ENCODE measurements at regions not wholly inside any gene's neighbourhood (a gene's known extent, or its start where the extent isn't known, plus 50 kb on each side); places are given as distances from the start of the nearest gene placed in this dataset.

DNA sequence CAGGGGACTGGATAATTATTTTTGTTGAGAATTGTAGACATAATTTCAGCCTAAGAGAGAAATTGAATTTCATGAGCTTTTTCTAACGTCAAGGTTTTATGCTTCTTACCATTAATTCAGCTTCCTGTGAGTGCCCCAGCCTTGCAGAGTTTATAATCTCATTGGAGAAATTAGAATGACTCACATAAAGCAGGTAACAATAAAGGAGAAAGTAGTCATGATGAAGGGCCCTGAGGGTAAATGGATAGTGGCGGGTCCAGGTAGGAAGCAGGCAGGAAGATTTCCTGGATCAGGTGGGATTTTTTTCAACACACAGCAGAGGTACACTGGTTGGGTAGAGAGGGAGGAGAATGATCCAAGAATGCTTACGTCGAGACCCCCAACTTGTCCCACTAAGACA lies 311.4 kb downstream of the BARHL2 start:
- DNase-seq: no peak
- Mint-ChIP-seq H3K27me3 (peaks cover 6 to 15% (median 9%) of the 10 kb centered on the region in 3 donors), H3K4me1 (no peaks in the 10 kb centered on the region), H3K27ac (no peak overlapping the region), H3K9me3 (peaks cover 0 to 4% (median 2%) of the 10 kb centered on the region in 7 donors), H3K36me3 (no peaks in the 10 kb centered on the region), H3K4me3 (no peak overlapping the region)
- no peak for ATAC-seq (ENCODE audit: low read depth in 2 of 2)

DNA sequence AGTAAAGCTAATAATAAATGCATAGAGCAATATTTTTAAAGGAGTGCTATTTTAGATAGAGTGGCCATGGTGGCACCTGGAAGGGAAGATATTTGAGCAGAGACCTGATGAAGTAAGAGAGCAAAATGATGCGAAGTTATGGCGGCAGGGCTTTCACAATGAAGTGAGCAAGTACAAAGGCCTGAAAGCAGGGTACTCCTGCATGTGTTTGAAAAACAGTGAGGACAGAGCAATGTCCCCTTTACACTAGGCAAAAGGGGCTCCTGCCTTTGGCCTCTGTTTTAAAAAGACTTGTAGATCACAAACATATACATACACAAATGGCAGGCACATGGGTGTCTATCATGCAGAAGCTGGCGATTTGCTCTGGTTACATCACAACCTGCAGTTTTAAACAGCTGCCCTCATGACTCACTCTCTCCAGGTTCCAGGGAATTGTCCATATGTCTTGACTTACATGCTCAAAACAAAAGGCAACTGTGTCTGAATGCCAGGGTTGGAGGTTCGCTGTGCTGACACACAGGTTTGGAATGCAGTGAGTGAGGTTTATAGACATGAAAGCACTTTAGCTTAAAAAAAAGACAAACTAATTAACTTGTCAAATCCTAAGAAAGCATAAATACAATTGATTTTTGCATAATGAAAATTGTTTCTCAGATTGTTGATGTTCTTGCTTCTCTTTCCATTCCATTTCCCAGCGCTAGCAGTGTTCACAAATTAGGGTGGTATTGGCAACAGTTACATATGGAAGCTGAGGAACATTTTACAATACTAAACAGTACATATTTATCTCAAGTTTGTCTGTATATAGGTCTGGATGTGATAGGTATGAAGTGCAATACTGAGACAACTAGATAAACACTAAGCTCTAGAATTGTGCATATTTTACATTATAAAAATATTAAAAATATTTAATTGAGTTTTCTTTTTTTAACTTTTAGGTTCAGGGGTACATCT lies 313.9 kb downstream of the BARHL2 start:
- ATAC-seq (ENCODE audit: low read depth in 2 of 2) (no peak), DNase-seq (no peak)
- peaks cover 0 to 6% (median 2%) of the 10 kb centered on the region in 7 donors for H3K9me3 Mint-ChIP-seq
- H3K4me3 Mint-ChIP-seq: no peak overlapping the region
- no peaks in the 10 kb centered on the region for H3K4me1 Mint-ChIP-seq
- H3K27ac Mint-ChIP-seq: no peak overlapping the region
- peaks cover 0 to 20% (median 6%) of the 10 kb centered on the region in 3 donors for H3K27me3 Mint-ChIP-seq
- H3K36me3 Mint-ChIP-seq: no peaks in the 10 kb centered on the region

DNA sequence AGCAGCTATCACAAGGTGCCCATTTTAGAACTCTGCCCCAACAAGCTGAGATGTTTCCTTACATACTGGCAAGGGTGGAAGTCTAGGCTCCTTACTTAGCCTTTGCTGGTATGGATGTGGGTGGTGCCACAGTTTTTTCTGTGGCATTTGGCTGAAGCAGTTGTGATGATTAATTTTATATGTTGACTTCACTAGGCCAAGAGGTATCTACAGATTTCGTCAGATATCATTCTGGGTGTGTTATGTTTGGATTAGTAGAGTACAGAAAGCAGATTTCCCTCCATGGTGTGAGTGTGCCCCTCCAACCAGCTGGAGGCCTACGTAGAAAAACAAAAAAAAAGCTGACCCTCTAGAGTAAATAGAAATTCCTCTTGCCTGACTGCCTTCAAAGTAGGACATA lies 317.0 kb downstream of the BARHL2 start:
- Mint-ChIP-seq H3K4me3 (no peak overlapping the region), H3K27me3 (peaks cover 0 to 11% (median 6%) of the 10 kb centered on the region in 3 donors), H3K27ac (no peak overlapping the region), H3K4me1 (no peaks in the 10 kb centered on the region), H3K36me3 (no peaks in the 10 kb centered on the region), H3K9me3 (peaks cover 0 to 6% (median 0%) of the 10 kb centered on the region in 7 donors)
- ATAC-seq (ENCODE audit: low read depth in 2 of 2) (no peak), DNase-seq (no peak)

DNA sequence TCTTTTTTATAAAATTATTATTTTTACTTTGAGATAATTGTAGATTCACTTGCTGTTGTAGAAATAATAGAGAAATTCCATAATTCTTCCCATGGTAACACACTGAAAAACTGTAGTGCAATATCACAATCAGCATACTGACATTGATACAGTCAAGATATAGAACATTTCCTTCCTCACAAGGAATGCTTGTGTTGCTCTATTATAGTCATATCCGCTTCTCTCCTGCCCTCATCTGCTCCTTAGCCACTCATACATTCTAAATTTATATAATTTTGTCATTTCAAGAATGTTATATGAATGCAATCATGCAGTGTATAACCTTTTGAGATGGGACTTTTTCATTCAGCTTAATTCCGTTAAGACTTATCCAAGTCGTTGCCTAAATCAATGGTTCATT lies 320.2 kb downstream of the BARHL2 start:
- Mint-ChIP-seq H3K36me3 (no peaks in the 10 kb centered on the region), H3K9me3 (peaks cover 0 to 8% (median 0%) of the 10 kb centered on the region in 7 donors), H3K4me3 (no peak overlapping the region), H3K27me3 (peaks cover 0 to 6% (median 5%) of the 10 kb centered on the region in 3 donors), H3K4me1 (no peaks in the 10 kb centered on the region), H3K27ac (no peak overlapping the region)
- no peak for DNase-seq
- ATAC-seq (ENCODE audit: low read depth in 2 of 2): no peak

DNA sequence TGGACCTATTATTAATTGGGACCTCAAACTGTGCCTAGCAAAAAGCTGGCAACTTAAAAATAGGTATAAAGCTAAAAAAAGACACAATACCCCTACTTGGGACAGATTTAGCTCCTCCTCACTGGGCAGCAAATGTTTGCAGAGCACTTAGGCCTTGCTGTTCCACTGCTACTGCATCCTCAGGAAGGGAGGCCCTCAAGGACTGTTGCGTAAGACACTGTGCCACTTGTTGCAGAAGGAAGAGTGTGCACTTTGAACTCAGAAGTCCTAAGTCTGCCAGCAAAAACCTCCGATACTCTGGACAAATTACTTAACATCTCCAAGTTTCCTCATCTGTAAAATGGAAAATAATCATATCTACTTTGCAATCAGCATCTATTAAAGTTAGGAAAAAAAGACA lies 322.9 kb downstream of the BARHL2 start:
- DNase-seq (no peak), ATAC-seq (ENCODE audit: low read depth in 2 of 2) (no peak)
- H3K27me3 Mint-ChIP-seq: peaks cover 0 to 9% (median 0%) of the 10 kb centered on the region in 3 donors
- no peak overlapping the region for H3K4me3 Mint-ChIP-seq
- no peaks in the 10 kb centered on the region for H3K36me3 Mint-ChIP-seq
- H3K9me3 Mint-ChIP-seq: peaks cover 0 to 10% (median 0%) of the 10 kb centered on the region in 7 donors
- no peak overlapping the region for H3K27ac Mint-ChIP-seq
- H3K4me1 Mint-ChIP-seq: no peaks in the 10 kb centered on the region

DNA sequence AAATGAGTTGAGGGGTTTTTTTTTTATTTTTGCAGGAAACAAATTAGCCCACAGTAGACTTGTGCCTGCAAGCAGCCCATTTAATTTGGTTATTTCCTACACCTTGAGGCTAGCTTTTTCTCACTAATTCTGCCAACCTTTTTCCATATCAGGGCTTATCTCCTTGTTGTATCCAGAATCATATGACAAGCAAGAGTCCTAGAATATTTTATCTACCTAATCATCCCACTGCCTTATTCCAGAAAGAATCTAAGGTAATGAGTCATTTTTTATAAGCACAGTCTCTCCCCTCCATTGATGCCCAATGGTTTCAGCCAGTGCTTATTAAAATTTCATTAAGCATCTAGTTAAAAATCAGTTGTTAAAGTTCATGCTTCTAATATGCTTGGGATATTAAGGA lies 324.1 kb downstream of the BARHL2 start:
- ATAC-seq (ENCODE audit: low read depth in 2 of 2): no peak
- Mint-ChIP-seq H3K27ac (no peak overlapping the region), H3K4me1 (no peaks in the 10 kb centered on the region), H3K4me3 (no peak overlapping the region), H3K9me3 (peaks cover 0 to 10% (median 0%) of the 10 kb centered on the region in 7 donors), H3K27me3 (peaks cover 0 to 9% (median 0%) of the 10 kb centered on the region in 3 donors), H3K36me3 (no peaks in the 10 kb centered on the region)
- no peak for DNase-seq

DNA sequence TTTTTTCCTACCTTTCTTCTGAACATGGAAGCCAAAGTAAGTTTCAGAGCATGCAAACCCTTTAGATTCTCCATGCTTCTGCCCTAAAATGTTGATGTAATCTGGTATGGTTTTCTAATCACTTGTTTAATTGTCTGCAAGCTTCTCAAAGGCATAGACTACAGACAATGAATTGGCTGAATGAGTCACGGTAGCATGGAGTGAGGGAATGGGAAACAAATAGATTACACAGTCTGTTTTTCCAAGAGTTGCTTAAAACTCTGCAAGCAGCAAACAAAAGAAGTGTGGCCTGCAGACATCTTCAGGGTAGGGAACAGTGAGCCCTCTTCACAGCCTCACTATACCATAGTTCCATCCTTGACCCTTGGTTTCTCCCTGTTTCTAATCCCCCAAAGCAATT lies 326.0 kb downstream of the BARHL2 start:
- ATAC-seq (ENCODE audit: low read depth in 2 of 2): no peak
- H3K4me1 Mint-ChIP-seq: no peaks in the 10 kb centered on the region

DNA sequence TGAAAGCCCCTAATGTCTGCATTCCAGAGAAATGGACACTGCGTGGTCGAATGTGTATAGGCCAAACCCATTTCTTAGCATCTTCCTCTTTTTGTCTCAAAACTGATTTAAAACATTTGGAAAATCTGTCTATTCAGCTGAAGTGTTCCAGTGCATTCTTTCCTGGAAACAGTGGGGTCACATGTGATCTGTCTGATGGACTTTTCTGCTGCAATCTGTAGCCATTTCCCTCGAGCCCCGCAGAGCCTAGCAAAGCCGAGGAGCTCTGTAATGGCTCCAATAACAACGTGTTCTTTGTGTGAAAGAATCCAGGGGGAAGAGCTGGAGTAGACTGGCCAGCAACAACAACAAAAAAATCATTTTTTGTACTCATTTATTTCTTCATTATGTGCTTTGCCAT lies 329.3 kb downstream of the BARHL2 start:
- DNase-seq: no peak
- no peak for ATAC-seq (ENCODE audit: low read depth in 2 of 2)

More for the DNA sequence above, 326.0 kb downstream of the BARHL2 start:
- peaks cover 0 to 9% (median 0%) of the 10 kb centered on the region in 3 donors for H3K27me3 Mint-ChIP-seq
- no peak overlapping the region for H3K4me3 Mint-ChIP-seq
- H3K36me3 Mint-ChIP-seq: no peaks in the 10 kb centered on the region
- peaks cover 0 to 10% (median 0%) of the 10 kb centered on the region in 7 donors for H3K9me3 Mint-ChIP-seq
- no peak overlapping the region for H3K27ac Mint-ChIP-seq
- no peak for DNase-seq

DNA sequence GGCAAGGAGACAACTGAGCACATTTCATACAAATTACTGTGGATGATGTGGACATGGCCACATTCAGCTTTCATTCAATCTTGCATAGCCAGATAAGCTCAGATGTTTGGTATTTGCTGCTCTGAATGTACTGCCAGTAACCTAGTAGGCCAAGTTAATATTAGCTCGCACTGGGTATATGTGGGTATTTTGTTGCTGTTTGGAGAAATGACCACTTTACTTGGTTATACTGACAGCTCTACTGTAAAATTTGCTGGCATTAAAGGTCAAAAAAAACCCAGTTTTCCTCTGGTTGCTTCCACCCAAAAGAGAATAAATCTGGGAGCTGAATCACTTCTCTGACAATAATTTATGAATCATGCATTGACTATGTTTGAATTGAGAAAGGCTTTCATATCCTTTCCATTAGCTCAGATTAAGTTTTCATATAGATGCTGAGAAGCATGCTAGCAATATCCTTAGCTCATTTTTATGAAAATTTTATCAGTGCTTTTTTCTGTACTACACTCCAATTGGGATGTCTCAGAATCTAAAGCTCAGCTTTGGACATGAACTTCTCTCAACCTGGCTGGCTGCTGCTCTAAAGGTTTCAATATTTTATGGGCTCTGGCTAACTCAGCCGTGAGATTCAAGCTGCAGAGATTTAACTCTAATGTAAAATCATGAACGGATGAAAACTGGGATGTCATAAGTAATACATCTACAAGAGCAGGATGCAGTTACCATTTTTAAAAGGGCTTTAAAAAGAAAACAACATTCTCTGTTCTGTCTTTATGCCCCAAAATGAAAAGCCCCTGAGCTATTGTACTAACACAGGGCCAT lies 330.0 kb downstream of the BARHL2 start:
- H3K4me3 Mint-ChIP-seq: no peak overlapping the region
- ATAC-seq (ENCODE audit: low read depth in 2 of 2) (no peak), DNase-seq (no peak)
- no peak overlapping the region for H3K27ac Mint-ChIP-seq
- no peaks in the 10 kb centered on the region for H3K36me3 Mint-ChIP-seq
- H3K27me3 Mint-ChIP-seq: peaks cover 0 to 9% (median 0%) of the 10 kb centered on the region in 3 donors
- no peaks in the 10 kb centered on the region for H3K4me1 Mint-ChIP-seq
- peaks cover 0 to 4% (median 0%) of the 10 kb centered on the region in 7 donors for H3K9me3 Mint-ChIP-seq

More for the DNA sequence above, 329.3 kb downstream of the BARHL2 start:
- Mint-ChIP-seq H3K36me3 (no peaks in the 10 kb centered on the region), H3K27me3 (peaks cover 0 to 9% (median 0%) of the 10 kb centered on the region in 3 donors), H3K4me1 (no peaks in the 10 kb centered on the region), H3K27ac (no peak overlapping the region), H3K4me3 (no peak overlapping the region), H3K9me3 (peaks cover 0 to 5% (median 0%) of the 10 kb centered on the region in 7 donors)

DNA sequence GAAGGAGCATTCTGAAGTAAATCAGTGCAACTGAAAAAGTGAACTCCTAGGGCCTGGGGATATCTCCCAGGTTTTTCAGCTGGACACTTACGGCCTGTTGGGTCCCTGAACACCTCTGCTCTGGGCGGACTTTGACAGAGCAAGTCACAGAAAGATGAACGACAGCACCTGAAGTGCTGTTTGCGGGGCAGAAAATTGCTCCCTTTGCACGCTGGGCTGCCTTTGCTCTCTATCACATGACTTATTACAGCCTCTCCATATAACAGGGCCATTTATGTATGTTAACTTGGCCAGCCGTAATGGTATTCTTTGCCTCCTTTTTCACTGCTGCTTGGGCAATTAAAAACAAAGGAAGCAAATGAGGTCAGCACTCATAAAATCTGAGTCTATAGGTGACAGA lies 332.9 kb downstream of the BARHL2 start:
- DNase-seq (no peak), ATAC-seq (ENCODE audit: low read depth in 2 of 2) (no peak)
- H3K4me3 Mint-ChIP-seq: no peak overlapping the region
- no peaks in the 10 kb centered on the region for H3K9me3 Mint-ChIP-seq
- peaks cover 0 to 4% (median 0%) of the 10 kb centered on the region in 3 donors for H3K27me3 Mint-ChIP-seq
- H3K36me3 Mint-ChIP-seq: no peaks in the 10 kb centered on the region
- H3K4me1 Mint-ChIP-seq: no peaks in the 10 kb centered on the region
- no peak overlapping the region for H3K27ac Mint-ChIP-seq

DNA sequence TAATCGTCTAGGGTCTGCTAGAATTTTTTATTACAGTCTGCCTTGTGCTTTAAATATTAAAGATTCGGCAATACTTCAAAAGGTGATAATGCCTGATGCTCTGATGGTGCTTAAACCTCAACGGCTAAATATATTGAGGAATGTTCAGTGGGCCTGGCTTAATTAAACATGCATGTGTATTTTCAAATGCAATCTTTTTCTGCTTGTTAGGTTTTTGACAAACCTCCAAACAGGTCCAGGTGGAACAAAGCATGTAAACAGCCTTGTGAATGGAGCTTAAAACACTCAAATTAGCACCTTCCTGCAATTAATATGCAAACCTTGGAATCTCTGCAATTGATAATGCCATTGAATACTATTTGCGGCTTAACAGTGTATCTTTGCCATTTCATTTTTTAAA lies 334.9 kb downstream of the BARHL2 start:
- ATAC-seq (ENCODE audit: low read depth in 2 of 2) (no peak), DNase-seq (no peak)
- no peak overlapping the region for H3K27ac Mint-ChIP-seq
- H3K36me3 Mint-ChIP-seq: no peaks in the 10 kb centered on the region
- peaks cover 0 to 4% (median 0%) of the 10 kb centered on the region in 3 donors for H3K27me3 Mint-ChIP-seq
- no peak overlapping the region for H3K4me3 Mint-ChIP-seq
- H3K9me3 Mint-ChIP-seq: peaks cover 0 to 4% (median 0%) of the 10 kb centered on the region in 7 donors
- H3K4me1 Mint-ChIP-seq: no peaks in the 10 kb centered on the region

DNA sequence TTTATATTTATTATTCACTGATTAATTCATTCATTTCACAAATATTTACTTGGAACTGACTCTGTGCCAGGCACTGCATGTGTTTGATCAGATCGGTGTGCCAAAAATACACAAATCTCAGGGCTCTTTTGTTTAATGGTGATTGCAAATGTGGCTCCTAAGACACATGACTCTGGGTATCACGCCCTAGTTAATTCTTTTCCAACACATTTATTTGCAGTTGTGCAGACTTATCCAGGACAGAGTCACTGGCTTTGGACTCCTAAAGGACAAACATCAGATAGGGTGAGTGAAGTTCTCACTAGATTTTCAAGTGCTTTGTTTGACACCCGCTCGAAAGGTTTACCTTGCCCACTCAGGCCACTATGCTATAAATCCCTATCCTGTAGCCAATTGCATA lies 335.5 kb downstream of the BARHL2 start:
- Mint-ChIP-seq H3K36me3 (no peaks in the 10 kb centered on the region), H3K27me3 (peaks cover 0 to 4% (median 0%) of the 10 kb centered on the region in 3 donors), H3K27ac (no peak overlapping the region), H3K4me1 (no peaks in the 10 kb centered on the region), H3K4me3 (no peak overlapping the region), H3K9me3 (peaks cover 0 to 4% (median 0%) of the 10 kb centered on the region in 7 donors)
- no peak for ATAC-seq (ENCODE audit: low read depth in 2 of 2)
- DNase-seq: no peak

DNA sequence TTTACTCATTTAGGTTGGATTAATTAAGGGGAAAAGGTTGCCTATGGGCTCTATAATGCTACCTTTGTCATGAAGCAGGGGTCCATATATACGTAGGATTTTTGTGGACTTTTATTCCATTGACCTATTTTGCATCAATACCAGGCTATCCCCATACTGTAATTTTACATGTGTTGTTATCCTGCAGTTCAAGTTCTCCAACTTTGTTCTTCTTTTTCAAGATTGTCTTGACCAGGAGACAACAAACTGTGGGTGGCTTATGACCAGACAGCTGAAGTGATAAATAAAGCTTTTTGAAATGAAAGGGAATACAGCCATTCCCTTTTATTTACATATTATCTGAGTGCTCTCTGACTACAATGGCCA lies 345.7 kb downstream of the BARHL2 start:
- no peak overlapping the region for H3K27ac Mint-ChIP-seq
- H3K36me3 Mint-ChIP-seq: no peaks in the 10 kb centered on the region
- no peak for ATAC-seq (ENCODE audit: low read depth in 2 of 2)
- H3K4me3 Mint-ChIP-seq: no peak overlapping the region
- H3K9me3 Mint-ChIP-seq: peaks cover 0 to 5% (median 2%) of the 10 kb centered on the region in 7 donors
- DNase-seq: no peak
- H3K4me1 Mint-ChIP-seq: no peaks in the 10 kb centered on the region
- peaks cover 11 to 16% (median 11%) of the 10 kb centered on the region in 3 donors for H3K27me3 Mint-ChIP-seq

Data from naive B cell (primary cell).